GM12873 (cell line): ENCODE measurements at regions not wholly inside any gene's neighbourhood (a gene's known extent, or its start where the extent isn't known, plus 50 kb on each side); places are given as distances from the start of the nearest gene placed in this dataset.

Experiments used
- CTCF ChIP-seq: IDR thresholded peaks from 2 replicates; pipeline ENCODE4 v1.5.1; 2012; ENCODE audit warnings: low read depth, mild to moderate bottlenecking, moderate library complexity, low read length, control low read depth; ENCODE audit not compliant: insufficient read depth; ENCODE audit errors: missing control alignments

- TF ChIP-seq CTCF, result no peak
Measured at GRCh38 chr14:94677747-94678146, 65.6 kb downstream of the SERPINA3 start.

- no peak for TF ChIP-seq CTCF
Measured at GRCh38 chr14:94677213-94677612, 65.0 kb downstream of the SERPINA3 start.

GRCh38 chr14:94676495-94677185 lies 64.4 kb downstream of the SERPINA3 start:
- no peak for TF ChIP-seq CTCF

GRCh38 chr14:94675036-94675435 lies 62.8 kb downstream of the SERPINA3 start:
- TF ChIP-seq CTCF, result no peak

- TF ChIP-seq CTCF, result no peak
Measured at GRCh38 chr14:94673781-94674231, 61.6 kb downstream of the SERPINA3 start.
